GM12878 (cell line): ENCODE measurements at regions not wholly inside any gene's neighbourhood (a gene's known extent, or its start where the extent isn't known, plus 50 kb on each side); places are given as distances from the start of the nearest gene placed in this dataset.

Source experiments
- EZH2 ChIP-seq: IDR thresholded peaks from 2 replicates; pipeline ENCODE4 v1.6.1; 2012; ENCODE audit warnings: low read depth, mild to moderate bottlenecking, control low read depth, inconsistent platforms, low read length, borderline replicate concordance; ENCODE audit not compliant: control insufficient read depth
- POLR2AphosphoS5 ChIP-seq: IDR thresholded peaks from 2 replicates; pipeline ENCODE4 v1.6.1; 2011; ENCODE audit warnings: mild to moderate bottlenecking, low read length, inconsistent platforms
- RELA ChIP-seq: fragments of 450-650 bp; IDR thresholded peaks from 2 replicates; pipeline ENCODE4 v1.8.0; 2014; ENCODE audit warnings: borderline replicate concordance; ENCODE audit not compliant: partially characterized antibody
- SMC3 ChIP-seq: IDR thresholded peaks from 2 replicates; pipeline ENCODE4 v1.6.1; 2011; ENCODE audit warnings: low read length, improper control_type of control experiment, borderline replicate concordance
- USF1 ChIP-seq: IDR thresholded peaks from 2 replicates; pipeline ENCODE4 v1.6.1; 2011; ENCODE audit warnings: borderline replicate concordance, low read depth, mild to moderate bottlenecking, moderate library complexity, mixed read lengths, low read length; ENCODE audit not compliant: insufficient read depth; ENCODE audit errors: extremely low read length

GRCh38 chr2:107530046-107530445 lies 296.6 kb upstream of the RGPD4 start:
- TF ChIP-seq POLR2AphosphoS5, result no peak
- TF ChIP-seq EZH2, result no peak
- no peak for TF ChIP-seq SMC3
- no peak for TF ChIP-seq RELA
- no peak for TF ChIP-seq USF1
